Prostate gland (tissue), 2 donors: ENCODE measurements at regions not wholly inside any gene's neighbourhood (a gene's known extent, or its start where the extent isn't known, plus 50 kb on each side); places are given as distances from the start of the nearest gene placed in this dataset.

Source experiments
- DNase-seq: peaks from one replicate; pipeline ENCODE4 v3.0.0-alpha.2; 2019; ENCODE audit warnings: low spot score
- H3K27ac ChIP-seq, 2 donors: fragments of 200-600 bp; sonication (generic); 2 replicates each; pipeline ENCODE4 v1.5.1; 2017 to 2019
- H3K27me3 ChIP-seq: fragments of 200-600 bp; sonication (generic); replicated peaks from 2 replicates; pipeline ENCODE4 v1.5.1; 2019; ENCODE audit not compliant: insufficient read depth
- H3K36me3 ChIP-seq, 2 donors: fragments of 200-600 bp; sonication (generic); 1 replicate in 1 of 2; 2 replicates in 1 of 2; pipeline versions ENCODE4 v1.5.1 to v1.8.1; 2017 to 2019
- H3K4me1 ChIP-seq: fragments of 200-600 bp; sonication (generic); replicated peaks from 2 replicates; pipeline ENCODE4 v1.5.1; 2019
- H3K4me3 ChIP-seq, 2 donors: fragments of 200-600 bp; sonication (generic); 2 replicates each; pipeline ENCODE4 v1.5.1; 2017 to 2019
- H3K9me3 ChIP-seq: fragments of 200-600 bp; sonication (generic); 2 replicates; pipeline ENCODE4 v1.5.1; 2017
- CTCF ChIP-seq, 4 experiments: fragments of 200-600 bp in 2 of 4; fragments of 450-650 bp in 2 of 4; sonication (generic) in 2 of 4; IDR thresholded peaks; 1 replicate in 3 of 4; 2 replicates in 1 of 4; pipeline ENCODE4 v1.5.1; 2016 to 2019; ENCODE audit warnings: antibody characterized with exemption in 4 of 4, mild to moderate bottlenecking in 2 of 4, moderate library complexity in 2 of 4
- POLR2A ChIP-seq: fragments of 450-650 bp; IDR thresholded peaks from one replicate; pipeline ENCODE4 v1.6.1; 2016; ENCODE audit warnings: antibody characterized with exemption, mild to moderate bottlenecking
- POLR2AphosphoS5 ChIP-seq: sonication (generic); formaldehyde crosslinking; IDR thresholded peaks from one replicate; pipeline ENCODE4 v1.6.1; 2017; ENCODE audit warnings: antibody characterized with exemption
- WGBS: methylation state at CpG from one replicate; pipeline ENCODE4 v1.1.5; 2018; 5-methylcytosine and 5-hydroxymethylcytosine counted together
- intact Hi-C: fragments of 100-400 bp; cut with DNase I; formaldehyde crosslinking; loops from one replicate; pipeline ENCODE4 v1.14.2; 2022

GRCh38 chr12:90366286-90366685 lies 588.7 kb downstream of the CCER1 start:
- intact Hi-C loops: no loop called here
- Histone ChIP-seq H3K4me3 (no peak overlapping the region), H3K27me3 (no peaks in the 10 kb centered on the region)

GRCh38 chr12:90360300-90360699 lies 594.7 kb downstream of the CCER1 start:
- H3K27me3 ChIP-seq: no peaks in the 10 kb centered on the region
- DNase-seq: no peak
- H3K4me3 ChIP-seq: no peak overlapping the region
- no peaks in the 10 kb centered on the region for H3K36me3 ChIP-seq
- H3K4me1 ChIP-seq: no peaks in the 10 kb centered on the region
- TF ChIP-seq POLR2A: no peak
- no peak for TF ChIP-seq CTCF (IDR thresholded peaks at IDR 0.05)
- TF ChIP-seq POLR2AphosphoS5: no peak
- intact Hi-C loops: no loop called here
- H3K9me3 ChIP-seq: no peaks in the 10 kb centered on the region
- no peak overlapping the region for H3K27ac ChIP-seq

More at GRCh38 chr12:90366286-90366685, 588.7 kb downstream of the CCER1 start:
- DNase-seq: no peak
- TF ChIP-seq POLR2AphosphoS5 (no peak), CTCF (IDR thresholded peaks at IDR 0.05) (no peak), POLR2A (no peak)
- Histone ChIP-seq H3K27ac (no peak overlapping the region), H3K36me3 (no peaks in the 10 kb centered on the region), H3K4me1 (no peaks in the 10 kb centered on the region), H3K9me3 (no peaks in the 10 kb centered on the region)
- 77% methylated on average over 2 of the region's 2 CpGs for WGBS

- intact Hi-C loops: no loop called here
- Histone ChIP-seq H3K27ac (no peak overlapping the region), H3K27me3 (no peaks in the 10 kb centered on the region), H3K36me3 (no peaks in the 10 kb centered on the region), H3K4me1 (no peaks in the 10 kb centered on the region), H3K9me3 (no peaks in the 10 kb centered on the region), H3K4me3 (no peak overlapping the region)
- 84% methylated on average over 8 of the region's 8 CpGs for whole genome bisulfite sequencing
- DNase-seq: no peak
- TF ChIP-seq POLR2A (no peak), POLR2AphosphoS5 (no peak), CTCF (IDR thresholded peaks at IDR 0.05) (no peak)
Observed at GRCh38 chr12:90355711-90356355, 599.1 kb downstream of the CCER1 start.

GRCh38 chr12:90343966-90344365 lies 611.0 kb downstream of the CCER1 start:
- H3K27ac ChIP-seq: no peak overlapping the region
- H3K9me3 ChIP-seq: no peaks in the 10 kb centered on the region
- intact Hi-C loops: no loop called here
- 45% methylated on average over 2 of the region's 2 CpGs for WGBS
- H3K27me3 ChIP-seq: no peaks in the 10 kb centered on the region
- TF ChIP-seq POLR2AphosphoS5: no peak
- TF ChIP-seq POLR2A: no peak
- TF ChIP-seq CTCF (IDR thresholded peaks at IDR 0.05): no peak
- no peaks in the 10 kb centered on the region for H3K4me1 ChIP-seq
- H3K4me3 ChIP-seq: no peak overlapping the region
- H3K36me3 ChIP-seq: no peaks in the 10 kb centered on the region
- DNase-seq: no peak

GRCh38 chr12:90342081-90342480 lies 612.9 kb downstream of the CCER1 start:
- TF ChIP-seq CTCF (IDR thresholded peaks at IDR 0.05): no peak
- TF ChIP-seq POLR2AphosphoS5: no peak
- TF ChIP-seq POLR2A: no peak
- Histone ChIP-seq H3K9me3 (no peaks in the 10 kb centered on the region), H3K27ac (no peak overlapping the region), H3K27me3 (no peaks in the 10 kb centered on the region), H3K4me1 (no peaks in the 10 kb centered on the region), H3K4me3 (no peak overlapping the region), H3K36me3 (no peaks in the 10 kb centered on the region)
- intact Hi-C loops: no loop called here
- no peak for DNase-seq
- 88% methylated on average over 2 of the region's 2 CpGs for WGBS
